GM21447 (cell line): ENCODE measurements at regions not wholly inside any gene's neighbourhood (a gene's known extent, or its start where the extent isn't known, plus 50 kb on each side); places are given as distances from the start of the nearest gene placed in this dataset.

ENCODE experiments used
- ATAC-seq: cut with Tn5 transposase; IDR thresholded peaks from one replicate; pipeline ENCODE4 v1.9.1; 2021; ENCODE audit not compliant: unreplicated experiment

DNA sequence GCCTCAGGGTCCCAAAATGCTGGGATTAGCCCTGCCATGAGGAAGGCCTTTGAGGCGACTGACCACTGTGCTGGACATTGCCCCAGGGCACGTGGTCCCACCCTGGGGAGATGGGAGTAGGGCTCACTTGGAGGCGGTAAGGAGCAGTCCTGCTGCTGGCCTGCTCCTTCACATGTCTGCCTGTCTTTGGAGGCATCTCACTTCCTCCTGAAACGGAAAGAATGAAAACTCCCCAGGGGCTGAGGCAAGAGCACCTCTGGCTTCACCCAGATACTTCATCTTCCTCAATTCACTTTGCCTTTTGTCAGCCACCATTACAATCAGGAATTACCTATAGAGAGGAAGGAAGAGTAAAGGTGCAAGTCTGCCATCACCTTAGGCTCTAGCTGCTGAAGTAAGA, 59.9 kb upstream of the GATA6 start:
- ATAC-seq: no peak

DNA sequence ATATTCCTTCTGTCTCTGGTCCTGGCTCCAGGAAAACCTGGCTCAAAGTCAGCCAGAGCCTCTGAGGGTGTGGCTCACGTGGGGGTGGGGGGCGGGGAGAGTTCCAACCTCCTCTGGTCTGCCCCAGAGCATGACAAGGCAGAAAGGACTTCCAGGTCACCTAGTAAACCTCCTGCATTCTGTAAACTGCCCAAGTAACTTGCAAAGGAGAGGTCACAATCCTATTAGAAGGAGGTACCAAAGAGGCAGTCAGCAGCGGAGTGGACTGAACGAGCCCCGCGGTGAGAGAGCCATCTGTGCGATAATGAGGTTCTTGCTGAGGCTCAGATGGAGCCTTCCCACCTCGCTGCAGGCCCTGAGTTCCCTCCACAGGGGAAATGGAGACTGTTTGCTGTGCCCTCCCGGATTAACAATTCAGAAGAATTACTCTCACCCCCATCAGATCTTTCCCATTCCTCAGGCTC, 58.9 kb upstream of the GATA6 start:
- ATAC-seq: no peak

GRCh38 chr18:22112215-22112614, 57.2 kb upstream of the GATA6 start:
- ATAC-seq: no peak

- ATAC-seq: no peak
Observed at GRCh38 chr18:22113144-22113844, 56.1 kb upstream of the GATA6 start.

- no peak for ATAC-seq
Observed at GRCh38 chr18:22114526-22115321, 54.7 kb upstream of the GATA6 start.

- no peak for ATAC-seq
Observed at GRCh38 chr18:22115573-22115972, 53.8 kb upstream of the GATA6 start.
